HepG2 (cell line): ENCODE measurements at regions not wholly inside any gene's neighbourhood (a gene's known extent, or its start where the extent isn't known, plus 50 kb on each side); places are given as distances from the start of the nearest gene placed in this dataset.

Experiments
- ATAC-seq: fragments of 200-7000 bp; cut with Tn5 transposase; 3 replicates; pipeline ENCODE4 v1.9.1; 2020; ENCODE audit warnings: mild to moderate bottlenecking, moderate library complexity
- BruUV-seq: library from RNA; stranded (reverse); fragments of 400-500 nt; replicated peaks from 2 replicates; lab custom pipeline; 2021; lab: Mats Ljungman, UMichigan
- CTCF ChIA-PET: fragments of 300-600 bp; formaldehyde crosslinking; extraction: SDS; loops from one replicate; lab custom pipeline; 2021; ENCODE audit warnings: low total read pairs, inconsistent platforms, low intra/inter-chr PET ratio; lab: Yijun Ruan, JAX
- POLR2A ChIA-PET: fragments of 350-600 bp; sonication (Branson Sonifier 250); formaldehyde crosslinking; loops from one replicate; lab custom pipeline; 2020; ENCODE audit warnings: antibody characterized with exemption, inconsistent platforms; lab: Yijun Ruan, JAX
- DNase-seq: peaks from one replicate; pipeline ENCODE4 v3.0.0-alpha.2; 2015; ENCODE audit warnings: low spot score
- FAIRE-seq: peaks from 3 replicates; lab custom pipeline; 2011; peaks lifted over from hg19 to GRCh38; lab: Jason Lieb, UNC
- H2AFZ ChIP-seq: one replicate; pipeline ENCODE4 v1.6.1; 2011; ENCODE audit warnings: low read length, inconsistent platforms
- H3K27ac ChIP-seq: fragments of 300-600 bp; 3 replicates; pipeline ENCODE4 v1.8.0; 2011; ENCODE audit warnings: mixed run types, mild to moderate bottlenecking, mixed read lengths, low read length, inconsistent platforms; ENCODE audit not compliant: insufficient read depth; ENCODE audit errors: extremely low read length
- H3K27me3 ChIP-seq, 2 experiments: fragments of 200-600 bp in 1 of 2; 2 replicates in 1 of 2; 3 replicates in 1 of 2; pipeline versions ENCODE4 v1.6.0 to v1.8.0; 2011; ENCODE audit warnings: low read length in 2 of 2, mild to moderate bottlenecking in 2 of 2, moderate library complexity in 2 of 2, inconsistent platforms in 1 of 2; ENCODE audit not compliant: insufficient read depth in 2 of 2, control insufficient read depth in 1 of 2
- H3K36me3 ChIP-seq, 2 experiments: fragments of 200-600 bp in 1 of 2; replicated peaks in 1 of 2; 2 replicates in 1 of 2; 3 replicates in 1 of 2; pipeline versions ENCODE4 v1.5.1 to v1.8.0; 2011; ENCODE audit warnings: low read length in 2 of 2, inconsistent platforms in 1 of 2; ENCODE audit not compliant: insufficient read depth in 2 of 2, control insufficient read depth in 1 of 2
- H3K4me1 ChIP-seq: 2 replicates; pipeline ENCODE4 v1.5.1; 2012; ENCODE audit warnings: low read length, inconsistent platforms; ENCODE audit not compliant: insufficient read depth
- H3K4me2 ChIP-seq: 2 replicates; pipeline ENCODE4 v1.6.0; 2011; ENCODE audit warnings: low read depth, low read length, inconsistent platforms
- H3K4me3 ChIP-seq, 3 experiments: fragments of 200-600 bp in 1 of 3; sonication (generic), shearing (Covaris generic) in 1 of 3; replicated peaks in 1 of 3; 2 replicates each; pipeline ENCODE4 v1.5.1; 2011 to 2016; ENCODE audit warnings: low read length in 3 of 3, inconsistent platforms in 2 of 3, low read depth in 2 of 3, mild to moderate bottlenecking in 2 of 3, control low read depth in 1 of 3, mixed read lengths in 1 of 3; ENCODE audit not compliant: insufficient read depth in 1 of 3
- H3K79me2 ChIP-seq: one replicate; pipeline ENCODE4 v1.6.1; 2011; ENCODE audit warnings: low read length, inconsistent platforms; ENCODE audit not compliant: insufficient read depth
- H3K9ac ChIP-seq: 2 replicates; pipeline ENCODE4 v1.6.0; 2011; ENCODE audit warnings: mild to moderate bottlenecking, low read depth, low read length, inconsistent platforms; ENCODE audit not compliant: insufficient read depth
- H3K9me3 ChIP-seq: 2 replicates; pipeline ENCODE4 v1.5.1; 2012; ENCODE audit warnings: mild to moderate bottlenecking, low read length
- H4K20me1 ChIP-seq: 2 replicates; pipeline ENCODE4 v1.6.0; 2011; ENCODE audit warnings: inconsistent platforms, mild to moderate bottlenecking, low read length, moderate library complexity; ENCODE audit not compliant: insufficient read depth
- EZH2 ChIP-seq: conservative IDR thresholded peaks from 2 replicates; pipeline ENCODE4 v1.6.1; 2012; ENCODE audit warnings: mild to moderate bottlenecking, low read depth, low read length, moderate library complexity
- FUBP1 ChIP-seq: sonication (generic); formaldehyde crosslinking; IDR thresholded peaks from 2 replicates; pipeline ENCODE4 v1.5.1; 2020; ENCODE audit warnings: missing genetic modification reagents, mild to moderate bottlenecking, borderline replicate concordance
- JUND ChIP-seq: sonication (generic); formaldehyde crosslinking; IDR thresholded peaks from 2 replicates; pipeline ENCODE4 v1.8.0; 2022; ENCODE audit warnings: mild to moderate bottlenecking, missing genetic modification reagents
- MIER3 ChIP-seq: IDR thresholded peaks from 2 replicates; pipeline ENCODE4 v1.6.1; 2016; ENCODE audit warnings: missing compliant biosample characterization, borderline replicate concordance
- MYC ChIP-seq: sonication (generic); formaldehyde crosslinking; IDR thresholded peaks from 2 replicates; pipeline ENCODE4 v1.9.0; 2021; ENCODE audit warnings: missing genetic modification reagents, borderline replicate concordance
- PAF1 ChIP-seq: IDR thresholded peaks from 2 replicates; pipeline ENCODE4 v1.6.1; 2016; ENCODE audit warnings: missing genetic modification reagents, missing compliant biosample characterization
- PBX2 ChIP-seq: IDR thresholded peaks from 2 replicates; pipeline ENCODE4 v1.6.1; 2016; ENCODE audit warnings: control low read depth
- POLR2AphosphoS5 ChIP-seq: IDR thresholded peaks from 2 replicates; pipeline ENCODE4 v1.6.1; 2012; ENCODE audit warnings: low read depth, low read length
- TGIF2 ChIP-seq: IDR thresholded peaks from 2 replicates; pipeline ENCODE4 v1.6.1; 2016; ENCODE audit warnings: control low read depth, missing compliant biosample characterization
- ZBTB38 ChIP-seq: sonication (generic); formaldehyde crosslinking; IDR thresholded peaks from 2 replicates; pipeline ENCODE4 v1.5.1; 2020; ENCODE audit warnings: mild to moderate bottlenecking, missing genetic modification reagents
- ZBTB44 ChIP-seq: sonication (generic); formaldehyde crosslinking; IDR thresholded peaks from 2 replicates; pipeline ENCODE4 v1.4.0; 2020; ENCODE audit warnings: missing genetic modification reagents
- ZNF30 ChIP-seq: sonication (generic); formaldehyde crosslinking; IDR thresholded peaks from 2 replicates; pipeline ENCODE4 v1.5.0; 2020; ENCODE audit warnings: mild to moderate bottlenecking, missing genetic modification reagents
- ZNF547 ChIP-seq: sonication (generic); formaldehyde crosslinking; IDR thresholded peaks from 2 replicates; pipeline ENCODE4 v1.5.1; 2020; ENCODE audit warnings: mild to moderate bottlenecking, missing genetic modification reagents
- ZNF746 ChIP-seq: sonication (generic); formaldehyde crosslinking; IDR thresholded peaks from 2 replicates; pipeline ENCODE4 v1.8.0; 2022; ENCODE audit warnings: mild to moderate bottlenecking, missing genetic modification reagents
- whole genome bisulfite sequencing: methylation state at CpG from one replicate; pipeline ENCODE4 v1.1.6; 2017; ENCODE audit warnings: low lambda C conversion rate; 5-methylcytosine and 5-hydroxymethylcytosine counted together
- in situ Hi-C: cut with HindIII; loops from 2 replicates; pipeline ENCODE4 v1.10.0; 2017; ENCODE audit warnings: low pct_unique_long_range_greater_than_20kb; ENCODE audit not compliant: extremely low pct_ligation_motif_present
- intact Hi-C: fragments of 100-400 bp; cut with micrococcal nuclease; formaldehyde crosslinking; loops from one replicate; pipeline ENCODE4 v1.10.0; 2022; ENCODE audit not compliant: unreplicated experiment

GRCh38 chr6:134600671-134601070 is 282.8 kb upstream of the SGK1 start (continued):
- TF ChIP-seq FUBP1 (no peak), MYC (CRISPR knock-in tag) (no peak)

- no TSS peak for BruUV-seq
- DNase-seq (no peak), FAIRE-seq (no peak), ATAC-seq (no peak)
- Histone ChIP-seq H3K4me1 (no peaks in the 10 kb centered on the region), H3K4me3 (no peak overlapping the region), H3K36me3 (no peaks in the 10 kb centered on the region), H4K20me1 (no peaks in the 10 kb centered on the region), H2AFZ (no peak overlapping the region), H3K4me2 (no peak overlapping the region), H3K79me2 (no peaks in the 10 kb centered on the region), H3K27ac (no peak overlapping the region), H3K27me3 (no peaks in the 10 kb centered on the region), H3K9me3 (no peaks in the 10 kb centered on the region), H3K9ac (no peak overlapping the region)
- intact Hi-C loops: no loop called here
- POLR2A ChIA-PET: no interaction called here
- CTCF ChIA-PET: no interaction called here
- no peak for TF ChIP-seq ZNF547 (CRISPR knock-in tag)
- no peak for TF ChIP-seq ZBTB38
- no peak for TF ChIP-seq ZNF746
- no peak for TF ChIP-seq JUND (CRISPR knock-in tag)
- TF ChIP-seq POLR2AphosphoS5: no peak
- no peak for TF ChIP-seq MIER3
- no peak for TF ChIP-seq TGIF2 (CRISPR knock-in tag)
- no peak for TF ChIP-seq ZBTB44 (CRISPR knock-in tag)
- no peak for TF ChIP-seq PBX2 (CRISPR knock-in tag)
- TF ChIP-seq ZNF30 (CRISPR knock-in tag): no peak
- no peak for TF ChIP-seq PAF1 (CRISPR knock-in tag)
- TF ChIP-seq EZH2: no peak
- in situ Hi-C loops: no loop called here
- WGBS: 64% methylated on average over 3 of the region's 3 CpGs
These were observed 281.2 kb upstream of the SGK1 start for GRCh38 chr6:134599079-134599478.
